ENCODE measurements at regions not wholly inside any gene's neighbourhood (a gene's known extent, or its start where the extent isn't known, plus 50 kb on each side); places are given as distances from the start of the nearest gene placed in this dataset.

- intact Hi-C loops (cut with DNase I): no loop called here
- no peak for ATAC-seq
- TF ChIP-seq, protein P1, sequence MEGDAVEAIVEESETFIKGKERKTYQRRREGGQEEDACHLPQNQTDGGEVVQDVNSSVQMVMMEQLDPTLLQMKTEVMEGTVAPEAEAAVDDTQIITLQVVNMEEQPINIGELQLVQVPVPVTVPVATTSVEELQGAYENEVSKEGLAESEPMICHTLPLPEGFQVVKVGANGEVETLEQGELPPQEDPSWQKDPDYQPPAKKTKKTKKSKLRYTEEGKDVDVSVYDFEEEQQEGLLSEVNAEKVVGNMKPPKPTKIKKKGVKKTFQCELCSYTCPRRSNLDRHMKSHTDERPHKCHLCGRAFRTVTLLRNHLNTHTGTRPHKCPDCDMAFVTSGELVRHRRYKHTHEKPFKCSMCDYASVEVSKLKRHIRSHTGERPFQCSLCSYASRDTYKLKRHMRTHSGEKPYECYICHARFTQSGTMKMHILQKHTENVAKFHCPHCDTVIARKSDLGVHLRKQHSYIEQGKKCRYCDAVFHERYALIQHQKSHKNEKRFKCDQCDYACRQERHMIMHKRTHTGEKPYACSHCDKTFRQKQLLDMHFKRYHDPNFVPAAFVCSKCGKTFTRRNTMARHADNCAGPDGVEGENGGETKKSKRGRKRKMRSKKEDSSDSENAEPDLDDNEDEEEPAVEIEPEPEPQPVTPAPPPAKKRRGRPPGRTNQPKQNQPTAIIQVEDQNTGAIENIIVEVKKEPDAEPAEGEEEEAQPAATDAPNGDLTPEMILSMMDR (IDR thresholded peaks at IDR 0.05): no peak
- no peak for TF ChIP-seq POLR2A (IDR thresholded peaks at IDR 0.05)
Observed at GRCh38 chr20:43304598-43304997, 114.9 kb upstream of the PTPRT start.

DNA sequence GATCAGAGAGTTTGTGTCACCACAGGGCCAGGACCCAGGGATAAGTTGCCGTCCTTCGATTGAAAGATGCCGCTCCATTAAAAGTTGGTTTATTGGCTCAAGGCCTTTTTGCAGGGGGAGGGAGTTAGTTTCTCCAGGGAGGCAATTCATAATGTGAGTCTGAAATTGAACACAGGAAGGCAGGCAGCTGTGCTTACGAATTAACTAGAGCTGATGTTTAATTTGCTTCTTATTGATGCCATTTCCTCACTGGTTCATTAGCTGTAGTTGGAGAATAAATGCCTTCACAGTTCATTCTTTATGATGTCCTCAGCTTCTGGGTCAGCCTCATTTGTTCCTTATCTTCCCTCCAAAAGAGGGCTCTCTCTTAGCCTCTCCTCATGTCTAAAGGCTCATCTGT is 113.2 kb upstream of the PTPRT start:
- H3K4me3 ChIP-seq: no peak overlapping the region
- ATAC-seq (no peak), DNase-seq (no peak)
- no peaks in the 10 kb centered on the region for H3K4me1 ChIP-seq
- no peaks in the 10 kb centered on the region for H3K36me3 ChIP-seq
- intact Hi-C loops (cut with DNase I): no loop called here
- no peaks in the 10 kb centered on the region for H3K27me3 ChIP-seq
- H3K27ac ChIP-seq: no peak overlapping the region
- H3K9me3 ChIP-seq: no peaks in the 10 kb centered on the region
- 86 to 91% (median 87%) methylated on average over 4 of the region's 4 CpGs for WGBS, 4 donors
- TF ChIP-seq POLR2A (IDR thresholded peaks at IDR 0.05): no peak
- TF ChIP-seq, protein P1 (IDR thresholded peaks at IDR 0.05): no peak

More at GRCh38 chr20:43304598-43304997, 114.9 kb upstream of the PTPRT start:
- no peak for DNase-seq
- H3K27ac ChIP-seq: no peak overlapping the region
- H3K36me3 ChIP-seq: no peaks in the 10 kb centered on the region
- H3K4me1 ChIP-seq: no peaks in the 10 kb centered on the region
- WGBS, 4 donors: 77 to 91% (median 85%) methylated on average over 1 of the region's 1 CpG
- H3K4me3 ChIP-seq: no peak overlapping the region
- H3K9me3 ChIP-seq: peaks cover 0 to 8% (median 0%) of the 10 kb centered on the region in 12 donors
- no peaks in the 10 kb centered on the region for H3K27me3 ChIP-seq

DNA sequence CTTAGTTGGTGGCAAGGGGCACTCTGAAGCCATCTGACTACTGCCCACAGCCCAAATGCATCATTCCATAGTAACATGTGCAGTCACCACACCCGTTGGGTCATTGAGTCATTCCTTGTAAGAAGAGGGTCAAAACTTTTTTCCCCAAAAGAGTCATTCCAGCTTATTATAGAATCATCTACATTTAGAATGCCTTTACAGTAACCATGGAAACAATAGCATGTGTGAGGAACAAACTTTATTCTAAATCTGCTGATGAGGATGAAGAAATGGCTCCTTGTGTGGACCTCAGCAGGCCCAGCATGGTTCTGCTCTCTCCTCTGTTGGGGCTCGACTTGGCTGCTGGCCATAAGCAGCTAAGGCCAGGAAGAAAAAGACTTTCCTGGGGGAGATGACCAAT is 111.2 kb upstream of the PTPRT start:
- Histone ChIP-seq H3K9me3 (peaks cover 0 to 11% (median 0%) of the 10 kb centered on the region in 12 donors), H3K27ac (no peak overlapping the region), H3K4me3 (no peak overlapping the region), H3K4me1 (no peaks in the 10 kb centered on the region), H3K36me3 (no peaks in the 10 kb centered on the region), H3K27me3 (no peaks in the 10 kb centered on the region)
- DNase-seq (no peak), ATAC-seq (no peak)
- TF ChIP-seq, protein P1 (IDR thresholded peaks at IDR 0.05): no peak
- no peak for TF ChIP-seq POLR2A (IDR thresholded peaks at IDR 0.05)
- intact Hi-C loops (cut with DNase I): no loop called here
- WGBS, 4 donors: 29 to 68% (median 63%) methylated on average over 2 of the region's 2 CpGs

GRCh38 chr20:43295781-43296180 is 106.1 kb upstream of the PTPRT start:
- no peak for TF ChIP-seq POLR2A (IDR thresholded peaks at IDR 0.05)
- TF ChIP-seq, protein P1 (IDR thresholded peaks at IDR 0.05): no peak
- intact Hi-C loops (cut with DNase I): no loop called here
- no peak for DNase-seq
- no peak for ATAC-seq
- Histone ChIP-seq H3K9me3 (peaks cover 0 to 11% (median 0%) of the 10 kb centered on the region in 12 donors), H3K4me1 (no peaks in the 10 kb centered on the region), H3K27me3 (peaks cover 0 to 9% (median 0%) of the 10 kb centered on the region in 9 donors), H3K27ac (no peak overlapping the region), H3K36me3 (no peaks in the 10 kb centered on the region), H3K4me3 (no peak overlapping the region)
- 78 to 83% (median 78%) methylated on average over 8 of the region's 8 CpGs for WGBS, 4 donors

All from heart left ventricle (tissue), 16 donors.